ENCODE measurements at regions not wholly inside any gene's neighbourhood (a gene's known extent, or its start where the extent isn't known, plus 50 kb on each side); places are given as distances from the start of the nearest gene placed in this dataset.

- TF ChIP-seq, protein P1, sequence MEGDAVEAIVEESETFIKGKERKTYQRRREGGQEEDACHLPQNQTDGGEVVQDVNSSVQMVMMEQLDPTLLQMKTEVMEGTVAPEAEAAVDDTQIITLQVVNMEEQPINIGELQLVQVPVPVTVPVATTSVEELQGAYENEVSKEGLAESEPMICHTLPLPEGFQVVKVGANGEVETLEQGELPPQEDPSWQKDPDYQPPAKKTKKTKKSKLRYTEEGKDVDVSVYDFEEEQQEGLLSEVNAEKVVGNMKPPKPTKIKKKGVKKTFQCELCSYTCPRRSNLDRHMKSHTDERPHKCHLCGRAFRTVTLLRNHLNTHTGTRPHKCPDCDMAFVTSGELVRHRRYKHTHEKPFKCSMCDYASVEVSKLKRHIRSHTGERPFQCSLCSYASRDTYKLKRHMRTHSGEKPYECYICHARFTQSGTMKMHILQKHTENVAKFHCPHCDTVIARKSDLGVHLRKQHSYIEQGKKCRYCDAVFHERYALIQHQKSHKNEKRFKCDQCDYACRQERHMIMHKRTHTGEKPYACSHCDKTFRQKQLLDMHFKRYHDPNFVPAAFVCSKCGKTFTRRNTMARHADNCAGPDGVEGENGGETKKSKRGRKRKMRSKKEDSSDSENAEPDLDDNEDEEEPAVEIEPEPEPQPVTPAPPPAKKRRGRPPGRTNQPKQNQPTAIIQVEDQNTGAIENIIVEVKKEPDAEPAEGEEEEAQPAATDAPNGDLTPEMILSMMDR (IDR thresholded peaks at IDR 0.05): no peak
- no peak for TF ChIP-seq ZFX (IDR thresholded peaks at IDR 0.05; ENCODE audit: borderline replicate concordance)
Measured at GRCh38 chr18:47403317-47403716, 151.9 kb upstream of the SKOR2 start.
